ENCODE measurements at regions not wholly inside any gene's neighbourhood (a gene's known extent, or its start where the extent isn't known, plus 50 kb on each side); places are given as distances from the start of the nearest gene placed in this dataset.

DNA sequence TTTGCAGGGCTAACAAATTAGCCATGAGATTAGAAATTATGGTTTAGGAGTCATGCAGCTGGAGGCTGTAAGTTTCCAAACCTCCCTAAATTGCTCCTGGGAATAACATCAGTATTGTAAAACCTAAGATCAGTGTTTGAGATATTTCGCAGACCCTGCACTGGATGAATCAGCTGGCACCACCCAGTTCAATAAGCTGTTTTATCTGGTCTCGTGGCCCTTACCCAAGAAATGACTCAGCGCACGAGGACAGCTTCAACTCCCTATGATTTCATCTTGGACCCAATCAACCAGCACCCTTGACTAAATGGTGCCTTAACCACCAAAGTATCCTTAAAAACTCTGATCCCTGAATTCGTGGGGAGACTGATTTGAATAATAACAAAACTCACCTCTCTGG, 482.0 kb upstream of the PCDH15 start:
- TF ChIP-seq, protein P1, sequence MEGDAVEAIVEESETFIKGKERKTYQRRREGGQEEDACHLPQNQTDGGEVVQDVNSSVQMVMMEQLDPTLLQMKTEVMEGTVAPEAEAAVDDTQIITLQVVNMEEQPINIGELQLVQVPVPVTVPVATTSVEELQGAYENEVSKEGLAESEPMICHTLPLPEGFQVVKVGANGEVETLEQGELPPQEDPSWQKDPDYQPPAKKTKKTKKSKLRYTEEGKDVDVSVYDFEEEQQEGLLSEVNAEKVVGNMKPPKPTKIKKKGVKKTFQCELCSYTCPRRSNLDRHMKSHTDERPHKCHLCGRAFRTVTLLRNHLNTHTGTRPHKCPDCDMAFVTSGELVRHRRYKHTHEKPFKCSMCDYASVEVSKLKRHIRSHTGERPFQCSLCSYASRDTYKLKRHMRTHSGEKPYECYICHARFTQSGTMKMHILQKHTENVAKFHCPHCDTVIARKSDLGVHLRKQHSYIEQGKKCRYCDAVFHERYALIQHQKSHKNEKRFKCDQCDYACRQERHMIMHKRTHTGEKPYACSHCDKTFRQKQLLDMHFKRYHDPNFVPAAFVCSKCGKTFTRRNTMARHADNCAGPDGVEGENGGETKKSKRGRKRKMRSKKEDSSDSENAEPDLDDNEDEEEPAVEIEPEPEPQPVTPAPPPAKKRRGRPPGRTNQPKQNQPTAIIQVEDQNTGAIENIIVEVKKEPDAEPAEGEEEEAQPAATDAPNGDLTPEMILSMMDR (conservative IDR thresholded peaks at IDR 0.05; ENCODE audit: low read depth, low read length) = no peak
- no peak for TF ChIP-seq EZH2 (IDR thresholded peaks at IDR 0.05; ENCODE audit: low read length, unreplicated experiment)
